HG03025 (cell line): ENCODE measurements at regions not wholly inside any gene's neighbourhood (a gene's known extent, or its start where the extent isn't known, plus 50 kb on each side); places are given as distances from the start of the nearest gene placed in this dataset.
A peak's percentile ranks its signal among the peaks of the same experiment; 100 is the strongest.
"Not testable (repeated sequence)": the region's sequence is repeated elsewhere in the genome, so short reads cannot be mapped to it uniquely, and the experiment has no call there.

Experiments used
- ATAC-seq: cut with Tn5 transposase; IDR thresholded peaks from one replicate; pipeline ENCODE4 v1.9.1; 2021; ENCODE audit warnings: mild to moderate bottlenecking, moderate library complexity; ENCODE audit not compliant: unreplicated experiment, low FRiP score

DNA sequence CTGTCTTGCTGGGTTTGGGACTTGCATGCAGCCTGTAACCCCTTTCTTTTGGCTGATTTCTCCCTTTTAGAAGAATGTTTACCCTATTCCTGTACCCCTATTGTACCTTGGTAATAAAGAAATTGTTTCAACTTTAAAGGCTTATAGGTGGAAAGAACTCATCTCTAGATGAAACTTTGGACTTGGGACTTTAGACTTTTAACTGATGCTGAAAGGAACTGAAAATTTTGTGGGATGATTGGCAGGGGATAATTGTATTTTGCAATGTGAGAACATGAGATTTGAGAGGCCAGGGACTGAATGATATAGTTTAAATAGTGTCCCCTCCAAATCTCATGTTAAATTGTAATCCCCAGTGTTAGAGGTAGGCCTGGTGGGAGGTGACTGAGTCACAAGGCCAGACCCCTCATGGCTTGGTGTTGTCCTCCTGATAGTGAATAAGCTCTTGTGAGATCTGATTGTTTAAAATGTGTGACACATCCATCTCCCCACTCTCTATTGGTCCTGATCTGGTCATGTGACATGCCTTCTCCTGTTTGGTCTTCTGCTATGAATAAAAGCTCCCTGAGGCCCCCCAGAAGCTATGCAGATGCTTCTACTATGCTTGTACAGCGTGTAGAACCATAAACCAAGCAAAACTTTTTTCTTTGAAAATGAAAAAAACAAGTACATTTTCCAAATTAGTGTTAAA, 1621.3 kb upstream of the B3GALT2 start:
- ATAC-seq, result no peak

DNA sequence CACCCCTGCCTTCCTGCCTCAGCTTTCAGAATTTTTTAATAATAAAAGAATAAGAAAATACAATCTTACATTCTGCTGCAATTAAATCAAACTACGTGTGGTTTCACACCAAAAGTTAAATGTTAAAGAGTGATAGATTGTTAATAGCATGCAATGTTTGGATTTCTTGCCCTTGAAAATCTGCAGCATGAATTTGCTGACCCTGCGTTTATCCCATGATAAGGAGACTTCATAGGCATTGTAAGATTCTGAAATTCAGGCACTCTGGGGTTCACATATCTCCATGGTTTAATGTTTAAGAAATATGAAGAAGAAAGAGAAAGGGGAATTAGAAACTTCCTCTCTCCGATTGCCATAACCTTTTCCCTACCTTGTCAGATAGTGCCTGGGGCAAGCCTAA, 1616.2 kb upstream of the B3GALT2 start:
- ATAC-seq, result no peak

DNA sequence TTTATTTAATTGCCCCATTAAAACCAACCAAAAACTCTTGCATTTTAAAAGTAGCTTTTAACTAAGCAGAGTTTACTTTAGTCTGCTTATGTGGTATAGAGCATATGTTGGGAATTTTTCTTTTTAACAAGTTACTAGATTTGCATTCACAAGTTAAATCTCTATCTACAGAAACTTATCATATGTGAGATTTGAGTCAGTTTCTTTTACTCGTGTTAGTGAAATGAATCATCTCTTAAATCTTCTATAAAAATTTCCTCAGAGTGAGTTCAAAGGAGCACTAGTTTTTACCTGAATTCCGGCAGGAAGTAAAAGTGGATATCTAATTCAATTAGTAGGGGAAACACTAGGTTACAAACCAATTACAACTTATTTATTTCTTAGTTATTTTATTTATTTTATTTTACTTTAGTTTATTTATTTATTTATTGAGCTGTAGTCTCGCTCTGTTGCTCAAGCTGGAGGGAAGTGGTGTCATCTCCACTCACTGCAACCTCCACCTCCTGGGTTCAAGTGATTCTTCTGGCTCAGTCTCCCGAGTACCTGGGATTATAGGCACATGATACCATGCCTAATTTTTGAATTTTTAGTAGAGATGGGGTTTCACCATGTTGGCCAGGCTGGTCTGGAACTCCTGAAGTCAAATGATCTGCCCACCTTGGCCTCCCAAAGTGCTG, 1609.6 kb upstream of the B3GALT2 start:
- ATAC-seq, result no peak

DNA sequence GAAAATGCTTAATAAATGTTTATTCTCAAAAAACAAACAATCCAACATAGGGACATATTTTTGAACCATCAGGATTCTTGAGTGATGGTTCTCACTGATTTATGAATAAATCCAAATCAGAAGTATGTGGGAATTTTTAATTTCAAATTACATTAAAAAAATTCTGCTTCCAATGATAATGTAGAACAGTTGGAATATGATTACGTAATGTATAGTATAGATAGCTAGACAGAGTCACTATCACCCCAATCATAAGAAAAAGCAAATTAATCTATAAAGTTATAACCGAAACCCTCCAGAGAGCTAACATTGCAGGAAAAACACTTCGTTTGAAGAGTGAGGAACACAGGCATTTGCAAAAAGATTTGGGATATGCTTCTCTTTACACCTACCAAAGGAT, 1600.6 kb upstream of the B3GALT2 start:
- no peak for ATAC-seq

DNA sequence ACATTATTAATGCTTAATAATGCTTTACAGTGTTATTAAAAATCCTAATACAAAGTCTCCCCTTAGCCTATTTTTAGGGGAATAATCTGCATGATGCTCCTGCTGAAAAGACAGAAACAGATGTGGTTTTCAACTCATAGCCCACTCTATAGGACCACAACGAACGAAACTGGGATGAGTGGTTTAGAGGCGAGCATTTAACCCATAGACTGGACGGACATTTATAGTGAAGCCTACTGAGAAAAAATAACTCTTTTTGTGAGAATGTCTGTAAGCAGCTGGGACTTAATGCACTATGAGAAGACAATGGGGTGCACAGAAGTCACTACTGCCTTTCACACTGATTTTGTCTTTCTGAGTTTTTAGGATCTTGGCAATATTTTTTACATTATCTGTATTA, 1599.6 kb upstream of the B3GALT2 start:
- no peak for ATAC-seq

DNA sequence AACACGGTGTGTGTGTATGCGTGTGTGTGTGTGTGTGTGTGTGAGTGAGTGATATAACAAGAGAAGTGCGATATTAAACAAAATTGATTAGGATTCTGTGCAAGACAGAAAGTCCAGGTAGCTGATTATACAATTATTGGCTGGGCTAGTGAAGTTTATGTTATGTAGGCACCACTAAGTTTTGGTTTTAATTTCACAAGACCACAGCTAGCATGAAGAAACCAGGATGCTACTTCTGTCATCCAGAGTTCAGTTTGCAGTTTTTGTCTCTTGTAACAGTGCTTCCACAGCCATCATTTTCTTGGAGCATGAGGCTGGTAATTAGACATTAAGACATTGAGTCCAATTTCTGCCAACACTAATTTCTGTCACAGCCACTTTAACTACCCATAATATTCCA, 1590.2 kb upstream of the B3GALT2 start:
- ATAC-seq, result no peak

DNA sequence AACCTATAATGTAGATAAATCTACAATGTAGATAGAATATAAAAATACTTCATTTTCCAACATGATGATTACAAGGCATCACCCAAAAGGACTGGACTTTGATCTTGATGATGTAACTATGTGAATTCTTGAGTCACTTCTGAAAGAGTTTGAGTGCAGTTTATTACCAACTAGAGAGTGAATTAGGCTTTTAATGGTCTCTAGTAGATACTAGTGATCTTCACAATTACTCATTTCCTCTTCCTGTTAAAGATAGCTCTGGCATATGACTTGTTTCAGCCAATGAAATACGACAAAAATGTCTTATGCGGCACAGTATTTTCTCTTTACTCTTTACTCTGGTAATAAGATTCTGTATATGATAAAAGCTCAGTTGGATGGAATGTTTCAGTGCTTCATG, 1588.1 kb upstream of the B3GALT2 start:
- no peak for ATAC-seq

DNA sequence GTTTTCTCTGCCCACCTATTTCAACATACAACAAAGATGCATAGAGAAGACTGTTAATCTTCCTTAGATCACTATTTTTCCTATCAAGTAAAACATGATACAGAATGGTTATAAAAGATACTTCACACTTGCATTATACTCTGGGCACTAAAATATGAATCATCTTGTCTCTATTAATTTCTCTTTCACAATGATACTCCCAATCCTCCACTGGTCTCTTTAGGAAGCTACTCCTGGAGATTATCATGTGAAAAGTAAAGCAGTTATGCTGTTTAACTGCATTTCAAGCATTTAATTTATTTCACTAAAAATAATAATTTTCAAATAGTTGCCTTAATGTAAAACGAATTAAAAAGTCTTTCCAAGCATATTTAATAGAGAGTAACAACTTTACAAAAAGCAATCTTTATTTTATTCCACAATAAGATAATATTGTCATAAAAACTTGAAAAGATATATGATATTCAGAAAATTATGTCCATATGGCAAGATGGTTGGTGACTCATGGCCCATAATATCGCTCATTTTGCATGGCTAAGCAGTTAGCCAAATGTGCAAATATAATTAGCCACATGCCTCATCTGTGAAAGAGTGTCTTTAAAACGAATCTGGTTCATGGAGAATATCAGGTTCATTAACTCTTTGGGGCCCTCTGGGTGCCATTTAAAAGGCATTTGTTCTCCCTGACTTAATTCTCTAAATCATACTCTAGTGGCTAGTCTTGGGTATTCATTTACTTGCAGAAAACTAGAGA, 1569.0 kb upstream of the B3GALT2 start:
- ATAC-seq, result no peak

DNA sequence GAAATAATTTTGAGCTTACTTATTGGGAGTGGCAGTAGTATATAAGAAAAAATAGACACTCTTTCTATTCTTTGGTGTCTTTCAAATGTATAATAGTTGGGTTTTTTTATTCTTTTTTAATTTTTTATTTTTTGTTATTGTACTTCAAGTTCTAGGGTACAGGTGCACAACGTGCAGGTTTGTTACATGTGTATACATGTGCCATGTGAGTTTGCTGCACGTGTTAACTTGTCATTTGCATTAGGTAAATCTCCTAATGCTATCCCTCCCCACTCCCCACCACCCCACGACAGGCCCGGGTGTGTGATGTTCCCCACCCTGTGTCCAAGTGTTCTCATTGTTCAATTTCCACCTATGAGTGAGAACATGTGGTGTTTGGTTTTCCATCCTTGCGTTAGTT, 1552.4 kb upstream of the B3GALT2 start:
- ATAC-seq, result not testable (repeated sequence)

DNA sequence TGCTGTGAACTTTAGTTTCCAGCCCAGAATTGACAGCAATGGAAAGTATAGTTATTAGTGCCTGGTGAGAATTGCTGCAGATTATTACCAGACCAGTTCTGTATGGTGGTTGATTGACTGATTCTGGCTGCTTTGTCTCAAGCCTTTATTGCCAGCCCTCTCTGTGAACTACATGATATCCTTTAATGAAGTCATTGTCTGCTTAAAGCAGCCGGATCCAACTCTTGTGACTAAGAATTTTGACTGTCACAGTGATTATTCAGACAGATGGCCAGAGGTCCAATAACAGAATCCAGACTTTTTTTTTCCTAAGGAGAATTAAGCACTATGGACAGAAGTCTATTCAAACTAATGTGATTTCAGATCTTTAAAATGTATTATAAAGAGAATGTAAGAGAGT, 1548.6 kb upstream of the B3GALT2 start:
- ATAC-seq, result no peak

DNA sequence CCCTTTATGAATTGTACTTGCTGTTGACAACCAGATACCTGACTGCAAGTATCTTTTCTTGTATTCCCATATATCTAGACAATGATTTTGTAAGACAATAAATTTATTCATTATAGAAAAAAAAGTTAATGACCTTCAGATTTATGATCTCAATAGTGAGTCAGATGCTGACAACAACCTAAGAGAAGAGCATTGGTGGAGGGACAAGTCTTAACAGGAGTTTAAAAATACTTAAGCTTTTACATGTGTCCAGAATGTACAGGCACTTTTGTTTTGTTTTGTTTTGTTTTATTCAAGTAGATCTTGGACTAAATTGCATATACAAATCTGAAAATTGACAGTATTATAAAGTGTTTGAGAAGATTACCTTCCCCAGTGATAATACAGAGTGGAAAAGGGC, 1544.6 kb upstream of the B3GALT2 start:
- ATAC-seq, result no peak

DNA sequence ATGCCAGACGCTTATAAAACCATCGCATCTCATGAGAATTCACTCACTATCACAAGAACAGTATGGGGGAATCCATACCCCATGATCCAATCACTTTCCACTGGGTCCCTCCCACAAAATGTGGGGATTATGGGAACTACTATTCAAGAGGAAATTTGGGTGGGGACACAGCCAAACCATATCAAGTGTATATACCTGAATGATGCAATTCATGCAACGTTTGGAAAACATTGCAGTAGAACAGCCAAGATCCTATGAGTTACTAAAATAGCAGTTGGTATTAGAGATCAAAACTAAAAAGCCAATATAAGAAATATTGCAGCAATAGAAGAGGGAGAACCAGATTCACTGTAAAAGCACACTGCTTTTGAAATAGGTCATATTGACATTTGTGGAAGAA, 1543.9 kb upstream of the B3GALT2 start:
- no peak for ATAC-seq

DNA sequence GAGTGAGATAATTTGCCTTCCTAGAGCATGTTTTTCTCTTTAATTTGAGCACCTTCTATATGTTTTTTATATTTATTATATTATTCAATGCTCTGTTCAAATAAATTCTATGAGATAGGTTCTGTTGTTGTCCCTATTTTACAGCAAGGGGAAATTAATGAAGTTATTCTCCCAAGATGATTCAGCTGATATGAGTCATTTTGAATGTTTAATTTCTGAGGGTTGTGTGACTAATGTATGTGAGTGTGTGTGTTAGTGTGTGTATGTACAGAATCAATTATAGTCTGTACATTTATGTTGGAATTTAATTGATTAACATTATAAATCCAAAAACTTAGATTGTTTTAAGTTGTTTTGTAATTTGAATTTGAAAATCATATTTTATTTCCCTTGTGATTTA, 1536.7 kb upstream of the B3GALT2 start:
- no peak for ATAC-seq

DNA sequence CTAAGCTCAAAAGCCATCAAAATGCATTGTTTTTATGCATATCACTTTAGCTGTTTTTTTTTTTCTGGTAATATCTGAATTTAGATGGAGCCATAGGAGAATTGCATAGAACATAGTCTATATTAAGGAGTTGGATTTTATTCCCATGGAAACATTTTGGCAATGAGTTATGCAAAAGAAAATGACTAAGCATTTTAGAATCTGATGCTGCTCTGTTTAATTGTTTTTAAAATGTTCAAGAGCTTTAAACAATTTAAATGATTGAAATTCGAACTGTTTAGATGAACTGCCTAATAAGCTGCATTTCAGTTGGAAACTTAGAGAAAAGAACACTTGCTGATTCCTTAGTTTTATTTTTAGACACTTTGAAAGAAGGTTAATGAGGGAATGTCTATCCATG, 1531.5 kb upstream of the B3GALT2 start:
- ATAC-seq, result no peak

DNA sequence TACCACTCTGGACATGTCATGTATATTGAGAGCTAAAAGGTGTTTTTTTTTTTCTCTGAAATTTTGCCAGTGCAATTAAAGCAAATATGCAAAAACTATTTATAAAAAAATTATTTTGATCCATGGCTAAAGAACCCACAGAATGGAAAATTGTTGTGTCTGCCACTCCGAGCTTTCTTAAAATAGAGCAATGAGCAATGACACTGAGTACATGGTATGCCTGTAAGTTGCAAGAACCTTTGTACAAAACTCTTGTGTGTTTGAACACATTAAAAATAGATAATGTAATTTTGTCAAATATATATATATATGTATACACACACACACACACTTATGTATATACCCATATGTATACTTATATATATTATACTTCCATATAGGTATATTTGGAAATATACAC, 1530.9 kb upstream of the B3GALT2 start:
- ATAC-seq, result no peak

DNA sequence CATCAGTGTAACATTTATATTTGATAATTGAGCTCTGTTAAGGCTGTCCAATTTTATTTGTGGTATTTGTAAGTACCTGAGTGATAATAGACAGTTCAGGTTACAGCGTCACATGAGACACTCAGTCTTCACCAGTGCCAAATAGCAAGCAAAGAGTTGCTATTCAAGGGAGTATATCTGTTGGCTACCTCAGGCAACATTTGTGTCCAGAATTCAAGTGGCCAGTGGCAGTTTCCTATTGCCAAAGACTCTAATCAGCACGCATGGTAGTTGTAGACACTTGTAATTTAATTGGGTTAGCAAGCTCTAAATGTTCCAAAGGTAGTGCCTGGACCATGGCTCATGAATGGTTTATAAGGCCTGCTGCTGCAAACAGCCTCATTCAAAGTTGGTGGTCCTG, 1524.3 kb upstream of the B3GALT2 start:
- ATAC-seq, result no peak

DNA sequence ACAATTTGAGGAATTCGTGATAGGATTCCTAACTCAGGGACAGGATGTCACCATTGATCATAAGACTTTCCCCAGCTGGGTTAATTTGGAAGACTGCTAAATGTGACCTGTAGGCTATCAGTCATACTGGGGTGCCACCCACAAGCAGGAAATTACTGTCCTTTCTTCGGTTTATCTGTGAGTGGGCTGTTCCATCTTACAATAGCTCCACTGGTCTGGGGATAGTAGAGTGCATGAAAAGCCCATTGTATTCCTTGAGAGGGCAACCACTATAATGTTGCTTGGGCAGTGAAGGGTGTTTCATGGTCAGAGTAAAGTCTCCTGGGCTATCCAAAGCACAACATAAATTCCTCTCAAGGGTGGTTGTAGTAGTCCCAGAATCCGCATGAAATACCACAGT, 1523.0 kb upstream of the B3GALT2 start:
- no peak for ATAC-seq

DNA sequence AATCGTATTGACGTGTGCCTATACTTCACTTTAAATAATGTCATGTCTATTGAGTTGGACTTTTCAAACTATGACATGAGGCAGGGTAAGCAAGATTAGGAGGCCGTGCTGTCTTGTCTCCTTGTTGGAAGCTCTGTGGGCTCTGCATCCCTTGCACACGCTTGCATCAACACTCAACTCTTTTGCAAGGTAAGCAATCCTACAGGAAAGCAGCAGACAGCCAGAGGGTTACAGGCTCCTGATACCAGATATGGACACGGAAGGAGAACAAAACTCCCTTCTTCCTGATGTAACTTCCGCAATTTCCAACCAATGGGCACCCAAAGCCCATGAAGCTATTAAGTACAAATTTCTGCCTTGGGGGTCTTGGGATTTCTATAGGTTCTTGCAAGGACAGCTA, 1520.7 kb upstream of the B3GALT2 start:
- no peak for ATAC-seq

DNA sequence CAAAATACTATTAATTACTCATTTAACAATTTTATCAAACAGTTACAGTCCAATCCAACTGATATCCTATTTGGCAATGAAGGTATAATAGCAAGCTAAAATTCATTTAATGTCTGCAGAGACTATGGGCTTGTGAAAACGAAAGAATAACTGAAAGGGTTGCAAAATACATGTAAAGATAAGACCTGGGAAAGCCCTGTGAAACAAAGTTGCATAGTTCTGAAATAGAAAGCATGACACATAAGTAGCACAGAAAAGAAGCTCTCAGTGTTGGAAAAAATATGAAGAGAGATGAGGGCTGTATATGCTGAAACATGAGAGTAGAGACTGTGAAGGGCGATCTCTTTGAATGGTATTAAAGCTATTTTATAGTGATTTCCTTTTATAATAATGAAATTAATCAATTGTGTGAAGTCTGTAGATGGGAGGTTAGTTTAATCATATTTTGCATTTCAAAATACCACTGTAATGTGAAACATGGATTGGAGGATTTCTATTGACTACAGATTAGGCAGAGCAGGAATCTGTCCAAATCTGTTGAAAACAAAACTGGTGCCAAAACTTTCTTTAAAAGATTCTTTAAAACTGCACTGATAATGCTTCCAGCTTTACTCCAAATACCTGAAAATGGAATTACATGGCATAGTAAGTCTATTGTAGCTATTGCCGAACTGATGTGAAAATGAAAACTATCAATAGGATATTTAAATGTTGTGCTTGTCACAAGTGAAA, 1518.9 kb upstream of the B3GALT2 start:
- ATAC-seq, result peak; percentile 75

DNA sequence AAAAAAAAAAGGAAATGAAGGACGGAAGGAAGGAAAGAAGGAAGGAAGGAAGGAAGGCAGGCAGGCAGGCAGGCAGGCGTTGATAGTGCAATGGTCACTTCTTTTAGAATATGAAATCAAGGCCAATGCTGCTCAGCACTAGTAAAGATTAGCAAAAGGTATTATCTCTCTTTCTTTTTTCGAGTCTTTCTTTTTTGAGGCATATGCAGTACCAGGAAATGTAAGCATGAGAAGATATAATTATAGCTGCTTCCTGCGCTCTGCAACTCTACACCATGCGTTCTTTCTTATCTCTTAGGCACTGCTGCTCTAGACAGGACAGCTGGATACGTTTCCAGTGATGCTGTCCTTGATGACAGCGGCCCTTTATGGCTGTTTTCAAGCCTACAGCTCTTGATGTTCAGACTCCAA, 1512.5 kb upstream of the B3GALT2 start:
- no peak for ATAC-seq

DNA sequence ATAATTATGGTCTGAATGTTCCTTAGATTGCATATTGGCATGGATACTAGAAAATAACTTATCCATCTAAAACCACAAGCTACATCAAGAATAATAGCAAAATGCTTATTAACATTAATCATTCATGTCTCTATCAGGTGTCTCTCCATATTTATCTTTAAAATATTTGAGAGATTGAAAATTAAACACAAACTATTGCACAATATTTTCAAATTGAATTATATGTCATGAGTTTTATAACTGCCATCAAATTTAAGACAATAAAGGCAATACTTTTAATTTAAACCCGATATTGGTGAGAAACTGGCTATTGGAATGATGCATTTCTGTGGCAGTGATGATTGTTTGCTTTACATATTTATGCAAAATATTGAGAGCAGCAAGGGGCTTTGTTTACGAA, 1506.8 kb upstream of the B3GALT2 start:
- ATAC-seq, result no peak
